HEK293 (cell line): ENCODE measurements at regions not wholly inside any gene's neighbourhood (a gene's known extent, or its start where the extent isn't known, plus 50 kb on each side); places are given as distances from the start of the nearest gene placed in this dataset.

Experiments used
- CTCF ChIA-PET: fragments of 350-600 bp; formaldehyde crosslinking; extraction: SDS; loops from one replicate; lab custom pipeline; 2021; ENCODE audit warnings: antibody characterized with exemption; lab: Yijun Ruan, JAX
- POLR2A ChIA-PET: fragments of 300-600 bp; formaldehyde crosslinking; extraction: SDS; loops from one replicate; lab custom pipeline; 2020; ENCODE audit warnings: antibody characterized with exemption, inconsistent platforms; lab: Yijun Ruan, JAX
- H3K27ac ChIP-seq: fragments of 200-500 bp; sonication (Bioruptor generic); 2 replicates; pipeline ENCODE4 v1.5.1; 2014; ENCODE audit warnings: low read depth, low read length, control low read depth, inconsistent platforms; ENCODE audit errors: extremely low read depth
- H3K36me3 ChIP-seq, 2 experiments: fragments of 200-500 bp in 1 of 2; sonication (Bioruptor generic) in 1 of 2; 1 replicate in 1 of 2; 2 replicates in 1 of 2; pipeline ENCODE4 v1.5.1; 2014 to 2017; ENCODE audit warnings: inconsistent platforms in 2 of 2, low read length in 2 of 2; ENCODE audit not compliant: control insufficient read depth in 2 of 2, insufficient read depth in 1 of 2
- H3K4me1 ChIP-seq: fragments of 200-500 bp; sonication (Bioruptor generic); 2 replicates; pipeline ENCODE4 v1.5.1; 2014; ENCODE audit warnings: mild to moderate bottlenecking, low read length, inconsistent platforms; ENCODE audit not compliant: control insufficient read depth, insufficient read depth
- H3K4me3 ChIP-seq: 2 replicates; pipeline ENCODE4 v1.5.1; 2011; ENCODE audit warnings: low read depth, mild to moderate bottlenecking, control low read depth, low read length, moderate library complexity
- H3K9me3 ChIP-seq: fragments of 200-500 bp; sonication (Bioruptor generic); 2 replicates; pipeline ENCODE4 v1.5.1; 2014; ENCODE audit warnings: low read depth, low read length, inconsistent platforms; ENCODE audit not compliant: control insufficient read depth, insufficient read depth
- HOXA7 ChIP-seq: sonication (generic); formaldehyde crosslinking; IDR thresholded peaks from 2 replicates; pipeline ENCODE4 v1.8.1; 2022; ENCODE audit warnings: missing genetic modification reagents, borderline replicate concordance
- KLF1 ChIP-seq: fragments of 450-650 bp; formaldehyde crosslinking; IDR thresholded peaks from 2 replicates; pipeline ENCODE4 v1.5.1; 2016; ENCODE audit warnings: missing biosample characterization, missing genetic modification characterization
- SALL2 ChIP-seq: fragments of 450-650 bp; formaldehyde crosslinking; IDR thresholded peaks from 2 replicates; pipeline ENCODE4 v1.5.0; 2017; ENCODE audit warnings: missing biosample characterization, mild to moderate bottlenecking, missing genetic modification characterization, borderline replicate concordance
- ZBTB44 ChIP-seq: fragments of 450-650 bp; IDR thresholded peaks from 2 replicates; pipeline ENCODE4 v1.5.1; 2018; ENCODE audit warnings: missing biosample characterization, mild to moderate bottlenecking, missing genetic modification characterization
- ZBTB8A ChIP-seq: fragments of 450-650 bp; formaldehyde crosslinking; IDR thresholded peaks from 2 replicates; pipeline ENCODE4 v1.5.1; 2016; ENCODE audit warnings: missing biosample characterization, missing genetic modification characterization
- ZFP37 ChIP-seq: fragments of 450-650 bp; formaldehyde crosslinking; IDR thresholded peaks from 2 replicates; pipeline ENCODE4 v1.5.1; 2016; ENCODE audit warnings: missing biosample characterization, missing genetic modification characterization
- ZNF10 ChIP-seq: fragments of 450-650 bp; formaldehyde crosslinking; IDR thresholded peaks from 2 replicates; pipeline ENCODE4 v1.5.1; 2017; ENCODE audit warnings: missing biosample characterization, missing genetic modification characterization
- ZNF114 ChIP-seq: fragments of 450-650 bp; formaldehyde crosslinking; IDR thresholded peaks from 2 replicates; pipeline ENCODE4 v1.5.0; 2017; ENCODE audit warnings: missing biosample characterization, missing genetic modification characterization
- ZNF138 ChIP-seq: fragments of 450-650 bp; formaldehyde crosslinking; IDR thresholded peaks from 2 replicates; pipeline ENCODE4 v1.5.1; 2016; ENCODE audit warnings: missing biosample characterization, missing genetic modification characterization, borderline replicate concordance
- ZNF146 ChIP-seq: fragments of 450-650 bp; formaldehyde crosslinking; IDR thresholded peaks from 2 replicates; pipeline ENCODE4 v1.5.1; 2016; ENCODE audit warnings: missing biosample characterization, missing genetic modification characterization
- ZNF214 ChIP-seq: fragments of 450-650 bp; formaldehyde crosslinking; IDR thresholded peaks from 2 replicates; pipeline ENCODE4 v1.5.1; 2017; ENCODE audit warnings: missing biosample characterization, mild to moderate bottlenecking, missing genetic modification characterization, borderline replicate concordance
- ZNF292 ChIP-seq: fragments of 450-650 bp; formaldehyde crosslinking; IDR thresholded peaks from 2 replicates; pipeline ENCODE4 v1.5.1; 2016; ENCODE audit warnings: low read depth, missing biosample characterization, missing genetic modification characterization, borderline replicate concordance
- ZNF324 ChIP-seq: fragments of 450-650 bp; formaldehyde crosslinking; IDR thresholded peaks from 2 replicates; pipeline ENCODE4 v1.5.1; 2016; ENCODE audit warnings: missing biosample characterization, missing genetic modification characterization
- ZNF391 ChIP-seq: fragments of 450-650 bp; formaldehyde crosslinking; IDR thresholded peaks from 2 replicates; pipeline ENCODE4 v1.5.1; 2016; ENCODE audit warnings: low read depth, missing biosample characterization, missing genetic modification characterization, borderline replicate concordance
- ZNF433 ChIP-seq: fragments of 450-650 bp; formaldehyde crosslinking; IDR thresholded peaks from 2 replicates; pipeline ENCODE4 v1.5.1; 2016; ENCODE audit warnings: missing biosample characterization, missing genetic modification characterization, low read depth
- ZNF623 ChIP-seq: fragments of 450-650 bp; formaldehyde crosslinking; IDR thresholded peaks from 2 replicates; pipeline ENCODE4 v1.5.1; 2016; ENCODE audit warnings: missing biosample characterization, missing genetic modification characterization
- ZNF654 ChIP-seq: fragments of 450-650 bp; formaldehyde crosslinking; IDR thresholded peaks from 2 replicates; pipeline ENCODE4 v1.5.1; 2016; ENCODE audit warnings: low read depth, missing biosample characterization, missing genetic modification characterization
- ZNF776 ChIP-seq: fragments of 450-650 bp; formaldehyde crosslinking; IDR thresholded peaks from 2 replicates; pipeline ENCODE4 v1.5.0; 2017; ENCODE audit warnings: missing biosample characterization, missing genetic modification characterization, borderline replicate concordance
- ZNF843 ChIP-seq: fragments of 450-650 bp; formaldehyde crosslinking; IDR thresholded peaks from 2 replicates; pipeline ENCODE4 v1.5.1; 2016; ENCODE audit warnings: missing biosample characterization, missing genetic modification characterization
- ZSCAN16 ChIP-seq: fragments of 450-650 bp; formaldehyde crosslinking; IDR thresholded peaks from 2 replicates; pipeline ENCODE4 v1.5.1; 2016; ENCODE audit warnings: missing biosample characterization, missing genetic modification characterization
- TF ChIP-seq, protein P1 (sequence below): fragments of 450-650 bp; formaldehyde crosslinking; IDR thresholded peaks from 2 replicates; pipeline ENCODE4 v1.5.1; 2016; ENCODE audit warnings: missing biosample characterization, missing genetic modification characterization
- TF ChIP-seq, protein P2 (sequence below): fragments of 450-650 bp; formaldehyde crosslinking; IDR thresholded peaks from 2 replicates; pipeline ENCODE4 v1.5.1; 2016; ENCODE audit warnings: missing biosample characterization, missing genetic modification characterization, borderline replicate concordance
- TF ChIP-seq, protein P3 (sequence below): fragments of 450-650 bp; formaldehyde crosslinking; IDR thresholded peaks from 2 replicates; pipeline ENCODE4 v1.5.1; 2016; ENCODE audit warnings: missing biosample characterization, missing genetic modification characterization
- TF ChIP-seq, protein P4 (sequence below): fragments of 450-650 bp; formaldehyde crosslinking; IDR thresholded peaks from 2 replicates; pipeline ENCODE4 v1.5.1; 2017; ENCODE audit warnings: missing biosample characterization, missing genetic modification characterization

DNA sequence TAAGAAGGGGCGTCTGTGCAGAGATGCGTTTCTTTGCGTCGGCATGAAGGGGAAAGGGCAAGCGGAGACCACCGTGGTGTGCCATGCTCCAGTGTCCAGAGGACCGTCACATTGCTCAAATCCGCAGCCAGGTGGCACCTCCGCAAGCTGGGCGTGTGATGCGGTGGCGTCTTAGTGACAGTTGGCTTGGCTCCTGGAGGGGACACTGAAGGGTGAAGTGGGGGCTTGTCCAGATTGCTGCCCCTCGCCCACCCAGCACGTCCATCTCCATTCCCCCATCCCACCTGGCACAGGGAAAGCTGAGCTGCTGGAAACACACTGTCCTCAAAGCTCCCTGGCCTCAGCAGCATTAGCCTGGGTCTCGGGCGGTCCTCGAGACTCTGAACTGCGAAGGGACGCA, 135.3 kb downstream of the SOX1 start (continued):
- TF ChIP-seq, protein P1, sequence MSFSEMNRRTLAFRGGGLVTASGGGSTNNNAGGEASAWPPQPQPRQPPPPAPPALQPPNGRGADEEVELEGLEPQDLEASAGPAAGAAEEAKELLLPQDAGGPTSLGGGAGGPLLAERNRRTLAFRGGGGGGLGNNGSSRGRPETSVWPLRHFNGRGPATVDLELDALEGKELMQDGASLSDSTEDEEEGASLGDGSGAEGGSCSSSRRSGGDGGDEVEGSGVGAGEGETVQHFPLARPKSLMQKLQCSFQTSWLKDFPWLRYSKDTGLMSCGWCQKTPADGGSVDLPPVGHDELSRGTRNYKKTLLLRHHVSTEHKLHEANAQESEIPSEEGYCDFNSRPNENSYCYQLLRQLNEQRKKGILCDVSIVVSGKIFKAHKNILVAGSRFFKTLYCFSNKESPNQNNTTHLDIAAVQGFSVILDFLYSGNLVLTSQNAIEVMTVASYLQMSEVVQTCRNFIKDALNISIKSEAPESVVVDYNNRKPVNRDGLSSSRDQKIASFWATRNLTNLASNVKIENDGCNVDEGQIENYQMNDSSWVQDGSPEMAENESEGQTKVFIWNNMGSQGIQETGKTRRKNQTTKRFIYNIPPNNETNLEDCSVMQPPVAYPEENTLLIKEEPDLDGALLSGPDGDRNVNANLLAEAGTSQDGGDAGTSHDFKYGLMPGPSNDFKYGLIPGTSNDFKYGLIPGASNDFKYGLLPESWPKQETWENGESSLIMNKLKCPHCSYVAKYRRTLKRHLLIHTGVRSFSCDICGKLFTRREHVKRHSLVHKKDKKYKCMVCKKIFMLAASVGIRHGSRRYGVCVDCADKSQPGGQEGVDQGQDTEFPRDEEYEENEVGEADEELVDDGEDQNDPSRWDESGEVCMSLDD = no peak
- TF ChIP-seq ZNF391 (tag by site-specific recombination) (no peak), ZBTB44 (no peak), ZNF146 (tag by site-specific recombination) (no peak), ZNF776 (tag by site-specific recombination) (no peak), ZNF214 (no peak), ZFP37 (tag by site-specific recombination) (no peak), ZNF433 (tag by site-specific recombination) (no peak)

GRCh38 chr13:112202966-112203365, 136.0 kb downstream of the SOX1 start:
- POLR2A ChIA-PET = no interaction called here
- Histone ChIP-seq H3K27ac (no peak overlapping the region), H3K4me1 (no peaks in the 10 kb centered on the region), H3K9me3 (no peaks in the 10 kb centered on the region), H3K4me3 (no peak overlapping the region), H3K36me3 (no peaks in the 10 kb centered on the region)
- TF ChIP-seq ZSCAN16 = no peak
- CTCF ChIA-PET = interaction anchor here (0.6 kb wide), 1 partner anchor 804 kb away, joined by 3 read pairs; no protein-coding TSS in a partner anchor

DNA sequence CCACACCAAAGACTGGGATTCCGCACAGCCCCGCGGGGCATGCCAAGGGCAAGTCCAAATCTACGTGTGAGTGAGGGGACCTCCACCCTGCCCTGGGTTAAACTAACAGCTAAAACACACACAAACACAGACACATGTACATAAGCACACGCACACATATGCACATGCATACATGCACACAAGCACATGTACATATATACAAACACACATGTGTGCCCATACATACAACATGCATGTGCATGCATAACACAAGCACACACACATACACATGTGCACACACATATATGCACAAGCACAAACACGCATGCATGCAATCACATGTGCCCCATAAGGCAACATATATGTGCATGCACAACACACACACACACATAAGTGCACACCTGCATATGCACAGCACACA, 136.7 kb downstream of the SOX1 start:
- CTCF ChIA-PET = interaction anchor here (0.6 kb wide), 1 partner anchor 804 kb away, joined by 3 read pairs; no protein-coding TSS in a partner anchor
- POLR2A ChIA-PET = no interaction called here
- no peak for TF ChIP-seq ZNF292 (tag by site-specific recombination)
- no peak for TF ChIP-seq ZNF391 (tag by site-specific recombination)
- TF ChIP-seq ZBTB8A (tag by site-specific recombination) = no peak
- TF ChIP-seq SALL2 (tag by site-specific recombination) = no peak
- TF ChIP-seq, protein P2, sequence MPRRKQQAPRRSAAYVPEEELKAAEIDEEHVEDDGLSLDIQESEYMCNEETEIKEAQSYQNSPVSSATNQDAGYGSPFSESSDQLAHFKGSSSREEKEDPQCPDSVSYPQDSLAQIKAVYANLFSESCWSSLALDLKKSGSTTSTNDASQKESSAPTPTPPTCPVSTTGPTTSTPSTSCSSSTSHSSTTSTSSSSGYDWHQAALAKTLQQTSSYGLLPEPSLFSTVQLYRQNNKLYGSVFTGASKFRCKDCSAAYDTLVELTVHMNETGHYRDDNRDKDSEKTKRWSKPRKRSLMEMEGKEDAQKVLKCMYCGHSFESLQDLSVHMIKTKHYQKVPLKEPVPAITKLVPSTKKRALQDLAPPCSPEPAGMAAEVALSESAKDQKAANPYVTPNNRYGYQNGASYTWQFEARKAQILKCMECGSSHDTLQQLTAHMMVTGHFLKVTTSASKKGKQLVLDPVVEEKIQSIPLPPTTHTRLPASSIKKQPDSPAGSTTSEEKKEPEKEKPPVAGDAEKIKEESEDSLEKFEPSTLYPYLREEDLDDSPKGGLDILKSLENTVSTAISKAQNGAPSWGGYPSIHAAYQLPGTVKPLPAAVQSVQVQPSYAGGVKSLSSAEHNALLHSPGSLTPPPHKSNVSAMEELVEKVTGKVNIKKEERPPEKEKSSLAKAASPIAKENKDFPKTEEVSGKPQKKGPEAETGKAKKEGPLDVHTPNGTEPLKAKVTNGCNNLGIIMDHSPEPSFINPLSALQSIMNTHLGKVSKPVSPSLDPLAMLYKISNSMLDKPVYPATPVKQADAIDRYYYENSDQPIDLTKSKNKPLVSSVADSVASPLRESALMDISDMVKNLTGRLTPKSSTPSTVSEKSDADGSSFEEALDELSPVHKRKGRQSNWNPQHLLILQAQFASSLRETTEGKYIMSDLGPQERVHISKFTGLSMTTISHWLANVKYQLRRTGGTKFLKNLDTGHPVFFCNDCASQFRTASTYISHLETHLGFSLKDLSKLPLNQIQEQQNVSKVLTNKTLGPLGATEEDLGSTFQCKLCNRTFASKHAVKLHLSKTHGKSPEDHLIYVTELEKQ (tag by site-specific recombination) = no peak
- TF ChIP-seq, protein P3, sequence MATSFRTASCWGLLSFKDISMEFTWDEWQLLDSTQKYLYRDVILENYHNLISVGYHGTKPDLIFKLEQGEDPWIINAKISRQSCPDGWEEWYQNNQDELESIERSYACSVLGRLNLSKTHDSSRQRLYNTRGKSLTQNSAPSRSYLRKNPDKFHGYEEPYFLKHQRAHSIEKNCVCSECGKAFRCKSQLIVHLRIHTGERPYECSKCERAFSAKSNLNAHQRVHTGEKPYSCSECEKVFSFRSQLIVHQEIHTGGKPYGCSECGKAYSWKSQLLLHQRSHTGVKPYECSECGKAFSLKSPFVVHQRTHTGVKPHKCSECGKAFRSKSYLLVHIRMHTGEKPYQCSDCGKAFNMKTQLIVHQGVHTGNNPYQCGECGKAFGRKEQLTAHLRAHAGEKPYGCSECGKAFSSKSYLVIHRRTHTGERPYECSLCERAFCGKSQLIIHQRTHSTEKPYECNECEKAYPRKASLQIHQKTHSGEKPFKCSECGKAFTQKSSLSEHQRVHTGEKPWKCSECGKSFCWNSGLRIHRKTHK (tag by site-specific recombination) = no peak
- TF ChIP-seq ZNF114 (tag by site-specific recombination) = no peak
- no peak for TF ChIP-seq KLF1
- TF ChIP-seq HOXA7 = no peak
- TF ChIP-seq ZNF623 (tag by site-specific recombination) = no peak
- TF ChIP-seq ZNF843 (tag by site-specific recombination) = no peak
- no peak for TF ChIP-seq ZNF654 (tag by site-specific recombination)
- TF ChIP-seq ZNF10 = no peak
- TF ChIP-seq, protein P4, sequence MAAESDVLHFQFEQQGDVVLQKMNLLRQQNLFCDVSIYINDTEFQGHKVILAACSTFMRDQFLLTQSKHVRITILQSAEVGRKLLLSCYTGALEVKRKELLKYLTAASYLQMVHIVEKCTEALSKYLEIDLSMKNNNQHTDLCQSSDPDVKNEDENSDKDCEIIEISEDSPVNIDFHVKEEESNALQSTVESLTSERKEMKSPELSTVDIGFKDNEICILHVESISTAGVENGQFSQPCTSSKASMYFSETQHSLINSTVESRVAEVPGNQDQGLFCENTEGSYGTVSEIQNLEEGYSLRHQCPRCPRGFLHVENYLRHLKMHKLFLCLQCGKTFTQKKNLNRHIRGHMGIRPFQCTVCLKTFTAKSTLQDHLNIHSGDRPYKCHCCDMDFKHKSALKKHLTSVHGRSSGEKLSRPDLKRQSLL (tag by site-specific recombination) = no peak
- TF ChIP-seq ZNF138 (tag by site-specific recombination) = no peak
- TF ChIP-seq ZNF324 (tag by site-specific recombination) = no peak

More for the DNA sequence above, 136.7 kb downstream of the SOX1 start:
- no peaks in the 10 kb centered on the region for H3K9me3 ChIP-seq
- no peak overlapping the region for H3K4me3 ChIP-seq
- no peak overlapping the region for H3K27ac ChIP-seq
- no peaks in the 10 kb centered on the region for H3K4me1 ChIP-seq
- H3K36me3 ChIP-seq = no peaks in the 10 kb centered on the region
